AG10803 (cell line): ENCODE measurements at regions not wholly inside any gene's neighbourhood (a gene's known extent, or its start where the extent isn't known, plus 50 kb on each side); places are given as distances from the start of the nearest gene placed in this dataset.

ENCODE experiments used
- DNase-seq: peaks from one replicate; pipeline ENCODE4 v3.0.0; 2010; ENCODE audit warnings: low read depth
- H3K4me3 ChIP-seq: 2 replicates; pipeline ENCODE4 v1.5.1; 2011; ENCODE audit warnings: mild to moderate bottlenecking, low read length, control low read depth
- TF ChIP-seq, protein P1 (sequence below): conservative IDR thresholded peaks from 2 replicates; pipeline ENCODE4 v1.5.1; 2011; ENCODE audit warnings: mild to moderate bottlenecking, low read length, control low read depth, inconsistent platforms

DNA sequence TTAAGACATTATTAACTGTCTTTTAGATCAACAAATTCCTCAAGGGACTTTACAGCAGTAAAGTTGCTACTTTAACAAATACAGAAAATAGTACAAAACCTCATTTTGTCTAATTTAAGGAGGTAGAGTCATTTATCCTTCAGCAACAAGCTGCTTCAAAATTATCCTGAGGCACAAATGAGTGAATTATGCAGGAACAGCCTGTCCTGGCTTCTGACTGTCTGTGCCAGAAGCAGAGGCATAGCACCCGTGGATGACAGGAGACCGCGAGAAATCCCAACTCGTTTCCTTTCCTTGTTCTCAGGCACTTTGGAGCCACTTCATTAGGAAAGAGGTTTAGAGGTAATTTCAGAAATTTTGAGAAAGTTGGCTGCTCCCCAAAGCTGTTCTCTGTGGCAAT is 549.2 kb upstream of the BTBD3 start:
- DNase-seq: no peak
- TF ChIP-seq, protein P1, sequence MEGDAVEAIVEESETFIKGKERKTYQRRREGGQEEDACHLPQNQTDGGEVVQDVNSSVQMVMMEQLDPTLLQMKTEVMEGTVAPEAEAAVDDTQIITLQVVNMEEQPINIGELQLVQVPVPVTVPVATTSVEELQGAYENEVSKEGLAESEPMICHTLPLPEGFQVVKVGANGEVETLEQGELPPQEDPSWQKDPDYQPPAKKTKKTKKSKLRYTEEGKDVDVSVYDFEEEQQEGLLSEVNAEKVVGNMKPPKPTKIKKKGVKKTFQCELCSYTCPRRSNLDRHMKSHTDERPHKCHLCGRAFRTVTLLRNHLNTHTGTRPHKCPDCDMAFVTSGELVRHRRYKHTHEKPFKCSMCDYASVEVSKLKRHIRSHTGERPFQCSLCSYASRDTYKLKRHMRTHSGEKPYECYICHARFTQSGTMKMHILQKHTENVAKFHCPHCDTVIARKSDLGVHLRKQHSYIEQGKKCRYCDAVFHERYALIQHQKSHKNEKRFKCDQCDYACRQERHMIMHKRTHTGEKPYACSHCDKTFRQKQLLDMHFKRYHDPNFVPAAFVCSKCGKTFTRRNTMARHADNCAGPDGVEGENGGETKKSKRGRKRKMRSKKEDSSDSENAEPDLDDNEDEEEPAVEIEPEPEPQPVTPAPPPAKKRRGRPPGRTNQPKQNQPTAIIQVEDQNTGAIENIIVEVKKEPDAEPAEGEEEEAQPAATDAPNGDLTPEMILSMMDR: no peak
- H3K4me3 ChIP-seq: no peak overlapping the region

GRCh38 chr20:11368965-11369711 is 548.6 kb upstream of the BTBD3 start:
- TF ChIP-seq, protein P1: no peak
- DNase-seq: no peak
- H3K4me3 ChIP-seq: no peak overlapping the region

GRCh38 chr20:11371831-11372230 is 545.9 kb upstream of the BTBD3 start:
- TF ChIP-seq, protein P1: no peak
- no peak overlapping the region for H3K4me3 ChIP-seq
- no peak for DNase-seq

- no peak overlapping the region for H3K4me3 ChIP-seq
- TF ChIP-seq, protein P1: no peak
- no peak for DNase-seq
Measured at GRCh38 chr20:11372876-11373790, 544.6 kb upstream of the BTBD3 start.

- DNase-seq: no peak
- H3K4me3 ChIP-seq: no peak overlapping the region
- TF ChIP-seq, protein P1: no peak
Measured at GRCh38 chr20:11375335-11375734, 542.4 kb upstream of the BTBD3 start.

GRCh38 chr20:11375966-11376365 is 541.7 kb upstream of the BTBD3 start:
- H3K4me3 ChIP-seq: no peak overlapping the region
- no peak for DNase-seq
- TF ChIP-seq, protein P1: no peak
